SKM-1 (cell line): ENCODE measurements at regions not wholly inside any gene's neighbourhood (a gene's known extent, or its start where the extent isn't known, plus 50 kb on each side); places are given as distances from the start of the nearest gene placed in this dataset.
"Not testable (repeated sequence)": the region's sequence is repeated elsewhere in the genome, so short reads cannot be mapped to it uniquely, and the experiment has no call there.

ENCODE experiments used
- DNase-seq: peaks from one replicate; lab custom pipeline; 2025; ENCODE audit not compliant: unreplicated experiment; lab: John Stamatoyannopoulos, UW

- DNase-seq: no peak
Observed at GRCh38 chr15:66864086-66864830, 162.2 kb downstream of the SMAD6 start.

GRCh38 chr15:66864871-66865281 is 162.8 kb downstream of the SMAD6 start:
- DNase-seq: no peak

GRCh38 chr15:66865622-66866611 is 163.9 kb downstream of the SMAD6 start:
- peak; percentile 96 for DNase-seq

GRCh38 chr15:66866656-66867055 is 164.6 kb downstream of the SMAD6 start:
- DNase-seq: no peak

- DNase-seq: no peak
Observed at GRCh38 chr15:66868918-66869317, 166.9 kb downstream of the SMAD6 start.

GRCh38 chr15:66870880-66871388 is 168.9 kb downstream of the SMAD6 start:
- no peak for DNase-seq

GRCh38 chr15:66872405-66872804 is 170.4 kb downstream of the SMAD6 start:
- no peak for DNase-seq

- DNase-seq: not testable (repeated sequence)
Observed at GRCh38 chr15:66873331-66873730, 171.3 kb downstream of the SMAD6 start.

- DNase-seq: no peak
Observed at GRCh38 chr15:66873856-66874255, 171.8 kb downstream of the SMAD6 start.

- DNase-seq: no peak
Observed at GRCh38 chr15:66875588-66876420, 173.8 kb downstream of the SMAD6 start.

- DNase-seq: no peak
Observed at GRCh38 chr15:66876421-66876730, 174.3 kb downstream of the SMAD6 start.

- DNase-seq: no peak
Observed at GRCh38 chr15:66876731-66877476, 174.9 kb downstream of the SMAD6 start.

- no peak for DNase-seq
Observed at GRCh38 chr15:66877477-66878271, 175.6 kb downstream of the SMAD6 start.

GRCh38 chr15:66878761-66879160 is 176.7 kb downstream of the SMAD6 start:
- DNase-seq: no peak

GRCh38 chr15:66879531-66880368 is 177.7 kb downstream of the SMAD6 start:
- no peak for DNase-seq

- no peak for DNase-seq
Observed at GRCh38 chr15:66880380-66881155, 178.5 kb downstream of the SMAD6 start.

GRCh38 chr15:66881173-66881905 is 179.3 kb downstream of the SMAD6 start:
- DNase-seq: no peak
